Suppressor macrophage (primary cell): ENCODE measurements at regions not wholly inside any gene's neighbourhood (a gene's known extent, or its start where the extent isn't known, plus 50 kb on each side); places are given as distances from the start of the nearest gene placed in this dataset.

Experiments
- DNase-seq, 4 experiments: peaks; one replicate each; pipeline ENCODE4 v3.0.0-alpha.2; 2020 to 2022

DNA sequence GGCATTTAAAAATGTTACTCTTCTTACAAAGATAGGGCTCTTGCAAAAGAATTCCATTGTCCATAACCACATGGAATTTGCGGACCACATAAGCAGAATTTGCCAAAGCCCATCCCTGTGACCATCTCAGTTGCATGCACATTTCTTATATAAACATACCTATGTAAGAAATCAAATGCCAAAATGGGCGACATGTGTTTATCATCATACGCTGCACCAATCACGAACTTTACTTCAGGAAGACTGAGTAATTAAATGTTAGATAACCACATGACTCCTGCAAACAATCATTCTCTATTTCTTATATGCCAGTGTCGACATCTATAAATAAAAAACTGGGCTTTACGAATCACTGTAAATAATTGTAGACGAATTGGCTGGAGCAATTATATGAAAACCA, 186.1 kb upstream of the RBMS1 start:
- no peak for DNase-seq

DNA sequence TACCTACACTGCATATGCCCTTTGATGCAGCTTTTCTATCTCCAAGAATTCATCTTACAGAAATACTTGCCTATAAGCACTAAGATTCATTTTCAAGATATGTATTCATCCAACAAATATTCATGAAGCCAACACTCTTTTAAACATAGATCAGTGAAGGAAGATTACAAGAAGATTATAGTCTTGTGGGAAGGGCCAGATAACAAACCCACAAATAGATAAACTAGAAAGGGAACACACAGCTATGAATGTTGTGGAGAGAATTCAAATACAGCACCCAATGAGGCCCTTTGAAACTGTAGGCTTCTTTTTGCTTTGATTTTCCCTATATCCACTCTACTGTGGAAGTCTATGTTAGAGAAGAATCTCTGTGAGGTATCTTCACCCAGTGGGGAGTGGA, 186.7 kb upstream of the RBMS1 start:
- no peak for DNase-seq

DNA sequence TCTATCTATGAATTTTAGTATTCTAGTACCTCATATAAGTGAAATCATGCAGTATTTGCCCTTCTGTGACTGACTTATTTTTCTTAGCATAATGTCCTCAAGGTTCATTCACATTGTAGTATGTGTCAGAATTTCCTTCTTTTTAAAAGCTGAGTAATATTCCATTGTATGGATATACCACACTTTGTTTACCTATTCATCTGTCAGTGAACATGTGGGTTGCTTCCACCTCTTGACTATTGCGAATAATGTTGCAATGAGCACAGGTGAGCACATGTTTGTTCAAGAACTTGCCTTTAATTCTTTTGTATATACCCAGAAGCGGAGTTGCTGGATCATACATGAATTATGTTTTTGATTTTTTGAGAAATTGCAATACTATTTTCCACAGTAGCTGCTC, 187.4 kb upstream of the RBMS1 start:
- DNase-seq, result no peak

DNA sequence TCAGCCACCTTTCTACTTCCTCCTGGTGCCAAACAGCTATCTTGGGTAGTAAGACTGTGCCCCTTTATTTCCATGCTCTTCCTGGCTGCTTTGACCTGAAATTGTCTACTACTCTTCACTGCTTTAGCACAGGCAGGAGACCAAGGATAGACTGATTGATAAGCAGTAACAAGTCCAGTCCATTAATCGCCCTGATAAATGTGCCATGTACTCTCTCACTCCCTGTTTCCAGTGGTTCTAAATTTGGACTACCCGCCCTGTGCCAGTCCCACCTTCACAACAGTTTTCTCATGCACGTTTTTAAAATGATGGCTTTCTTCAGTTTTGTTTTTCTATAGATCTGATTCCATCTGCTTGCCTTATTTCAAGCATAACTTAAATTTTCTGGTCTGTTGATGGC, 189.6 kb upstream of the RBMS1 start:
- DNase-seq, result no peak

DNA sequence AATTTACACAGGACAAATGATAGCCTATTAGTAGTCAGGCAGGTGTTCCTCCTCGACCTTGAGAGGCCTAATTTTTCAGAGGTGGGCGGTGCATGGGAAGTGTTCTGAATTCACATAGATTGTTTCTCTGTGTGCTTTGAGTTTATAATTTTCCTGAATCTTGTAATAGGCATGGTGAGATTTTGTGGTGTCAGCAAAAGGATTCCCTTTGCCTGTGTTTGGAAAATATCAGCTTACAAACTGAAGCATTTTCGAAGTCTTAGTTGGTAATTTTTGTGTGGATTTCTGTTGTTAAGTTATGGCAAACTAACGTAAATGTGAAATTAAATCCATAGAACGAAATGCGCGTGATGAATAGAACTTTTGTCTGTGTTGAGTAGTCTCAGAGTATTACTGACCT, 194.0 kb upstream of the RBMS1 start:
- no peak for DNase-seq

DNA sequence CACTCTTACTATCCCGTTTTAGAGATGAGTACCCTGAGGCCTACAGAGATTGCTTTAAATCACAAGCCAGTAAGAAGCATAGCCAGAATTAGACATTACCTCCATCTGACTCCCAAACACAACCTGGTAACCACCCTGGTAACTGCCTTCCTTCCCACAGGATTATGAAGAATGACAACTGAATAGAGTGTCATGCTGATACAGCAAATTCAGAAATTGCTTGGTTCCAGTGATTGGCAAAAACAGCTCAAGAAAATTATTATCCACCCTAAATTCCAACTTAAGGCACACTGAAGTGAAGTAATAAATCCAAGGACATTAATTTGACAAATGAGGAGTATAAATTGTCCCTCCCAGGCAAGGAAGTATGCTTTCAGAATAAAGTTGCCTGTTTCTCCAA, 195.8 kb upstream of the RBMS1 start:
- no peak for DNase-seq

DNA sequence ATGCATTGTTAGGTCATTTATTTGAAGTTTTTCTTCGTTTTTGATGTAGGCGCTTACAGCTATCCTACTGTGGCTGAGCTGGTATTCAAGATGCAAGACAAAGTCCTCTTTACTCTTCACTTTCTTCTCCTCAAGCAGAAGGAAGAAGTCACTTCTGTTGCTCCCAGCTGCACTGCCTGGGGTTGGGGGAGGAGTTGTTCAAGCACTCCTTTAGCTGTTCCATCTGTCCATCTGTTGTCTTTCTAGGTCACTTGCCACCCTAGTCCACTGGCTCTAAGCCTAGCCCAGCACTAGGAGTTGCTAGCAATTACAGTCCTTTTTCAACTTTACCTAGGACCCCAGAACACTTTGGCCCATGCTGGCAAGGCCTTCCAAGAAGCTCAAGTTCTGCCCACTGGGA, 200.6 kb upstream of the RBMS1 start:
- DNase-seq, result no peak

DNA sequence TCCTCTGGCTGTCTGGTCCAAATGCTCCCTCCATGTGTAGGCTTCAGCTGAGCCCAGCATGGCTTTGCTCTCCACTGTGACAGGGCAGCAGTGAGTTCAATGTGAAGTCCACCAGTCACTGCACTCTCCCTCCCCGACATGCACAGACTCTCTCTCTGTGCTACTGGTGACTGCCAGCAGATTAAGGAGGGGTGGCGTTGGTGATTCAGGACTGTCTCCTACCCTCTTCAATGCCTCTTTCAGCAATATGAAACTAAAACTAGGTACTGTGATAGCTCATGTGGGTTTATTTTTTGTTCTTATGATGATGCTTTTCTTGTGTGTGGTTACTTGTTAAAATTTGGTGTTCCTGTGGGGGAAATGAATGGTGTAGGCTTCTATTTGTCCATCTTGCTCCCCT, 201.0 kb upstream of the RBMS1 start:
- DNase-seq, result no peak

DNA sequence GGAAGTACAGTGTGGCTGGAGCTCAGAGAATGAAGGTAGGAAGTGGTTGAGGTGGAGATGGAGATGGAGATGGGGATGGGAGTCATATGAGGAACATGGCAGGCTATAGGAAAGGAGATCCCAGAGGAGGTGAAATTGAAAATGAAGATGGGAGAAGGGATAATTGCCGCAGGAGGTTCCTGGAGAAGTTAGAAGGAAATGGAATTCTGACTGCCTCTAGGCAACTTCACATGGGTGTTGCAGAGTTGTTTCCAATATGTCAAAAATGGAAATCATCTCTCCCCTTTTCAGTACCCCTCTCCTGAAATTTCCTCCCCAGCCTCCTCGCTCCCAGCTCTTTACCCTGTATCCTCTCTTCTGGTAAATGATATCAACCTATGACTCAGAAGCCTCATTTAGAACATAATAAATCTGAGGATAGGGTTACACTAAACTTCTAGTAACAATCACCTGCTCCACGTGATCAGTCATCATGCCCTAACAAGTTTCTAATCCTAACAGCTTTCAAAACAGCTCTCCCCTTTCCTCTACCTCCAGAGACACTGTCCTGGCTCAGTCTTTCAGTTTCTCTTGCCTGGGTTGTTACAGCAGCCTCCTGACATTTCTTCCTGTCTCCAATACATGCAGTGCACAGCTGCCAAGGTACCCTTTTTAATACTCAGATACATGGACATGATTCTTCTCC, 201.9 kb upstream of the RBMS1 start:
- no peak for DNase-seq

DNA sequence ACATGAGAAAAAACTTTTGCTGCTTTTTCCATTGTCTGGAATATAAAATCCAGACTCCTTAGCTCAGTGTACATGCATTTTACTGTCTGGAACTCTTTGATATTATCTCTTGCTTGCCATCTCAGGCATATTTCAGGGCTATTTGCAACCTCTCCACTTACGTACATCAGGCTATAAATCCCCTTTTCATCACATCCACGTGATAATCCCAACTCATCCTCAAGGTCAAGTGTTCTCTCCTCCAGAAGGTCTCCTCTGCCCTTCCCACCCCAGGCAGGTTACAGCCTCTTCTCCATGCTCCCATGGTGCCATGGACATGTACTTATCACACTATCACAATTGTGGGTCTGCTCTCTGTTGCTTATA, 202.5 kb upstream of the RBMS1 start:
- no peak for DNase-seq

DNA sequence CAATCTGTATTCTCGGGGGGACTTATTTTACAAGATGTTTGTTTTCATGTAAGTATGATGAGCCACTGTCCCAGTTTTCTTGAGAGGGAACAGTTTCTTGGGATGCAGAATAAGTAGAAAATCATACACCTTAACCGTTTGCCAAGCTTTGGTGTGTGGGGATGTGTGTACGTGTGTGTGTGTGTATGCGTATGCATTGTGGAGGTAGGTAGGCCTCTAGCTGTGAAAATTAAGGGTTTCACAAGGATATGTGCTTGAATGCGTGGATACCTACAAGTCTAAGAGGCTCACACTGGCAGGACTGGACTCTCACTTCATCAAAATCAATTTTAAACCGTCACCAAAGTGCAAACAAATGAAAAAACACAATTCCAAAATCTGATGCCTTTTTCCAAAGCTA, 204.2 kb upstream of the RBMS1 start:
- no peak for DNase-seq

DNA sequence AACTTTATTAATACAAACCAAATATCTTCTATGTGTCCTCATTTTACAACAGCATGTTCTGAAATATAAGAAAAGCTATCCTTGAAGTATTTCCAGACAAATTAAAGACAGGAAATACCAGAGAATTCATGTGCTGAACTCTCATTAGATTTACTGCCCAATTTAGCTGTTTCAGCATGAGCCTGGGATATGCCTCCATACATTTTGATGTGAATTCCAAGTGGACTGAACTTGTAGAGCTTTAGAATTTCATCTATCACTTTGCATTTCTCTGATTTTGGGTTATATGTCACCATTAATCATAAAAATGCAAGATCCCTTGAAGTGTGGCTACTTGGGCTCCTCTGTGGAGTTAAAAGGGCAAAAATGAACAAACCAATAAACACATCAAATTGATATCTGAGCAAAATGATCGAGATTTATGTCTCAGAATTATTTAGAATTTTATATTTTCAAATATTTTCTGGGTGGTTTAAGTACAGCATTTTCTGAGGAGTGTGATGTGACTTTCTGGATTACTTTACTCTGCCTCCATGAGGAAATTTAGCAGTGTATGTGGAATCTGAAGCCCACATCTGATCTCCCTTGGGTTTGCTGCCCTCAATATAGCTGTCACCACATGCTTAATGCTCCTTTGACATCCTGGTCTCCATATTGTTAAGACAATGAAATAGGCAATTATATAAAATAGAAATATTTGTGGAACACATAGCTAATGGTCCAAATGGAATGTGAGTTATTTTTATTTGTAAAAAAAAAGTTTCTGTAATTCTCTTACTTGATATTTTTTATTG, 206.6 kb upstream of the RBMS1 start:
- no peak for DNase-seq

DNA sequence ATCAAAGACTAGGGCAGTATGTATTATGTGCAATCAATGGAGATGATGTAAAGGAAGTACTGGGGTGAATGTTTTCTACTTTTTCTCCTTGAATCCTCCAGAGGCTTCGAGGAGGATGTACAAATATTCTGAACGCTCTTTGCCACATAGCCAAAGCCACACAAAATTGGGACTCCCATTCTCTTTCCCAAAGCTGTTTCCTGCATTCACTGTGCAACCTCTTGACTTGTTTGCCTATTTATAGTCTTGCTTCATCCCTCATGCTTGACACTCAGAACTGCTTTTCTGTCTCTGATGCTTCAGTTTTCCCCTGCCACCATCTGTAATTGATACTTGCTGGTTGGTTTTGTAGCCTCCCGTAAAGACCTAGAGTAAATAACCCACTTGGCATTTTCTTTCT, 208.2 kb upstream of the RBMS1 start:
- DNase-seq, result peak in 1 of 4 experiments; percentile 3

DNA sequence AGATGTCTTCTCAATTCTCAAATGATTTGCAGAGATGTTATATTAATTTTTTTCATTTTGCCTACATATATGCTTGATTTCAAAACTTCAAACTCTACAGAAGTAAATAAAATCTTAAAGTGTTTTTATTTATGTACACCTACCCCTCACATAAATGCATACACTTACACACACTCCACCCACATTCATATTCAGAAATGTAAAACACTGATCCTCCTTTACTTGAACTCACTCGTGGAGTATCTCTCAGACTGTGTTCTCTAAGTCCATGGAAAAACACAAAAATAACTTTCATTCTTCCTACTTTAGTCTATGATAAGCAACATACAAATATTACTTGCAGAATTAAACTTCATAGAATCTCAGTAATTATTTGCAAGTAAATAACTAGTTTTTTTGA, 209.1 kb upstream of the RBMS1 start:
- DNase-seq, result no peak

DNA sequence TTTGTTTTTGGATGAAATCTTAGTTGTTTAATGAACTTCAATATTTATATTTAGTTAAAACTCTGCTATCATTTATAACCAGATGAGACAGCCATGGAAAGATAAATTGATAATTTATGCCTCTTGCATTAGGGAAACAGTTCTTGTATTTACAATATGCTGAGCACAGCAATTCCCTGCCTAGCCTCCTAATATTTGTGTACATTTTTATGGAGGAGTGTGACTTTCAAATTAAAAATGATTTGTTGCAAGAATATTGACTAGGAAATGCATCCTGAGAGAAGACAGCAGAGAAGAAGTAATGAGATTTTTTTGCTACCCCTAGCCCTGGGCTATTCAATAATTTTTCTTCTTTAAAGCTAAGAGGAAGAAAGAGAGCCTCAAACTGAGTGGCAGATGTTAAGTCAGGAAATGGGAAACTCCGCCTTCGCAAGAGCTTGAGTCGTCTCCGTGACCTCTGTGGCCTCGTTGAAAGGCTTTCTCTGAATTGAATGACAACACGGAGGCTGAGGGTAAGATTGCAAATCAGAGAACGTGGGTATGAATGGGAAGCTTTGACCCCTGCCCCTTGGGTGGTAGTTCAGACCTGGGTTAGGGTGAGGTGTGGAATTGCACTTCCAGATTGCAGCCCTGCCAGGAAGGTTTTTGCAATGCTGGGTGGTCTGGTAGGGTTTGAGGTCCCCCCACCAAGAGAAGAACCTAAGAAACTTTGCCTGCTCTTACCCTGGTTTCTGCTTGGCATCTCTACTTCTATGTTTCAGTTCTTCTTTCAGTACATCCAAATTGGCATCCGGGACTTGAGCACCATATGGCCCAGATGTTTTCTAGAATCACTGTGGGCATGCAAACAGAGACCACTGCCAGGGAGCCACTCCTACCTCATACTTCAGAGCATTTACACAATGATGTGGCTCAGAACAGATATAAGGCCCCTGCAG, 210.3 kb upstream of the RBMS1 start:
- DNase-seq, result peak; percentile 81 to 93 (median 88)

DNA sequence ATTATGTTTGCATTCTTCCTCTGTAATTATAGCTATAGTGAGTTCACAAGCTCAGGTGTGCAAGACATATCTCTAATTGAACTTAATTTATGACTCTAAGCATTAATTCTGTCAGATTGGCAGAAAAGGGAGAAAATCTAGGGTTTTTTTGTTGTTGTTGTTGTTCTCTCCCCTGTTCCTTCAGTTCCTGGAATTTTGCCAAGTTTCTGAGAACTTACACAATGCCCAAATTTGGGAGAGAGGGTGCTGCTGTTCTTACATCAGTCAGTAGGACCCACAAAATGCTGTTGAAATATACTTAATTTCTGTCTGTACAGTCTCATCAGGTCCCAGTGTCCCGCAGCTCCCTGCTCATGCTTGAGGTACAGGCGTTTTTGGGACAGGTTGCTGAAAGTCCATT, 221.8 kb upstream of the RBMS1 start:
- peak in 3 of 4 experiments; percentile 3 to 39 (median 11) for DNase-seq

DNA sequence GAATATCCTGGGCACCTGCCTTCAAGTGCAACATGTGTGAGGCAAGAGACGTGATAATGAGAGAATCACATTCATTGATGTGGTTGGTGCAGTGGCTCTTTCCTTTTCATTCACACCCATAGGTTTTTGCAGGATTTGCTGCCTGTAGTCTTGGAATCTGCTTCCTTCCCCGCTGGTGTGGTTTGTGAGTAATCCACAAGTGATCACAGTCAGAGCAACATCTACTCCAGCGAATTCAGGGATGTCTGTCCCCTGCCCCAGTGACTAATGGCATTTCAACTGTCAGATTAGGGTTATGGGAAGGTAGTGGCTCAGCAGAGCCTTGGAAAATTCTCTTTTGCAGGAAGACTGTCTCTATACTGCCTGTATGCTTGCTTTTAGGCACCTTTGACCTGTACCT, 225.5 kb upstream of the RBMS1 start:
- DNase-seq, result peak in 2 of 4 experiments; percentile 6

DNA sequence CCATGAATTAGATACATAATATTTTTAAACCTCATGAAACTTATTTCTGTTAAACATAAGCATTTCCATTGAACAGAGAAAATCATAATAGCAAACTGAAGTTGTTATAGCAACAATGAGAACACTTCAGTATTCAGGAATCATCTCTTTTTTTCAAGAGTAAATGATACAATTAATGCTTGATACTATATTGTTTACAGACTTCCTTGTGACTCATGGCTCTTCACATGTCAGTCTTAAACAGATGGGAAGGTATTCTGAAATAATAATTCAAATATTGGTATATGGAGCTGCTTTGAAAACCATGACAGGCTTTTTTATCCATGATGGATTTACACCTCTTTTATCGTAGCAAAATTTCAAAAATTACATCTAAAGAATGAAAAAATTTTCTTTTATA, 226.5 kb upstream of the RBMS1 start:
- DNase-seq, result no peak

DNA sequence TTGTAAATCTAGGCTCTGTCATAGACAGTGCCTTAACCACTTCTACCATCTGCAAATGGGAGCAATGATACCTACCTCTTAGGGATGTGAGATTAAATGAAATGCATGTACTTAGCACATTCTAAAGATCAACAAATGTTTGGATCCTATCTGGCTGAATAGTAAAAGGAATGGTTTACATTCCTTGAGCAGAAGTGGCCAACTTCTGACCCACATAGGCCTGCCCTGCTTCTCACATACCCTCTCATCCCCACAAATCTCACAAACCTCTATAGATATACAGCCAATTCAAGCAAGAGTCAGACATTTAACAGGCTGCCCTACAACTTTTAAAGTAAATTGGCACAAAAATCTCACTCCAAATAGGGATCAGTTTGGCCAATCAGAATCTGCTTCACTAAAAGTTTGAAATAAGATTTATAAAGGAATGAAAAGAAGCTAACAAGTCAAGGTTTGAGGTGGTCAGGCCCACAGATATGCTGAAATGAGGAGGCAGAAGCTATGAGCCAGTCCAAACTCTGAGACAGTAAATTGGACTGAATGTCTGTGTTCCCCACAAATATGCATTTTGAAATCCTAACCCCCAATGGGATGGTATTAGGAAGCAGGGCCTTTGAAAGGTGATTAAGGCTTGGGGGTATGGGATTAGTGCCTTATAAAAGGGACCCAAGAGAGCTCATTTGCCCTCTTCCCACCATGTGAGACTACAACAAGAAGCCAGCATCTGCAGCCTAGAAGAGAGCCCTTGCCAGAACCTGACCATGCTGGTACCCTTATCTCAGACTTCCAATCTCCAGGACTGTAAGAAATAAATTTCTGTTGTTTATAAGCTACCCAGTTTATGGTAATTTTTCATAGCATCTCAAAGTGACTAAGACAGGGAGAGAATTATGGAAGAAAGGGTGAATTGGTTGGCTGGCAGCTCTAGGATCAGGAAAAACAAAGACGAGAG, 227.8 kb upstream of the RBMS1 start:
- no peak for DNase-seq

DNA sequence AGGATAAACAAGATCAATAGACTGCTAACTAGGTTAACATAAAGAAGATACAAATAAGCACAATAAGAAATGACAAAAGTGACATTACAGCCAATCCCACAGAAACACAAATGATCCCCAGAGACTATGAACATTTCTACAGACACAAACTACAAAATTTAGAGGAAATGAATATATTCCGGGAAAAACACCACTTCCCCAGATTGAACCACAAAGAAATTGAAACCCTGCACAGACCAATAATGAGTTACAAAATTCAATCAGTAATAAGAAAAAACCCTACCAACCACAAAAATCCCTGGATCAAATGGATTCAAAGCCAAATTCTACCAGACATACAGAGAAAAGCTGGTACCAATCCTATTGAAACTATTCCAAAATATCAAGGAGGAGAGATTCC, 232.4 kb upstream of the RBMS1 start:
- DNase-seq, result peak in 2 of 4 experiments; percentile 8 to 45

DNA sequence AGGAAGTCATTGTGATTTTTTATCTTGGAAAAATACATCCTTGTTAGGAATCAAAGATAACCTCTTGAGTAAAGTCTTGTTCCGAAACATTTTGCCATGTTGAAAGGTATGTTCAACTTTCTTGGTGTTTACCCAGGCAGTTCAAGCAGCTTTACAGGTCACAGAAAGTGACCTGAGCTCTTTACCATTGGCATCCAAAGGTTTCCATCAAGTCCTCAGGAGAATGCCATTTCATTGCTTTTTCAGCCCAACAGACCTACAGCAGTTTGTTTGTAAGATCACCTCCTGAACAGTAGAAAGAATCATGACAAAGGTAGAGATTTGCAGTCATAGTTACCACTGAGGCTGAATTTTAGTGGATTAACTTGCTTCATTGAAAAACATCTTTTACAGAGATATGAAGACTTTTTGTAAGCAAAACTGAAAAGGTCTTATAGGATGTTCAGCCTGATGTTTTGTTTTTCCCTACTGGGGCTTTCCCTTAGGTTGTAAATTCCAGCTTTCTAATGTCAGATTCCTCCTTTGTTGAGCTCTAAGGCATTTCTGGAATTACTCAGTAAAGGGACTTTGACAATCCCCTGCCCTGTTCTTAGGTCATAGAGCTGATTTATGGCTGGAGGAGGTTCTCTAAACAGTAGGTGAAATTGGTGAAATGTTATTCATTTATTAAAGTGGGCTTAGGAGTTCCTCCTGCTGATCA, 236.8 kb upstream of the RBMS1 start:
- no peak for DNase-seq

DNA sequence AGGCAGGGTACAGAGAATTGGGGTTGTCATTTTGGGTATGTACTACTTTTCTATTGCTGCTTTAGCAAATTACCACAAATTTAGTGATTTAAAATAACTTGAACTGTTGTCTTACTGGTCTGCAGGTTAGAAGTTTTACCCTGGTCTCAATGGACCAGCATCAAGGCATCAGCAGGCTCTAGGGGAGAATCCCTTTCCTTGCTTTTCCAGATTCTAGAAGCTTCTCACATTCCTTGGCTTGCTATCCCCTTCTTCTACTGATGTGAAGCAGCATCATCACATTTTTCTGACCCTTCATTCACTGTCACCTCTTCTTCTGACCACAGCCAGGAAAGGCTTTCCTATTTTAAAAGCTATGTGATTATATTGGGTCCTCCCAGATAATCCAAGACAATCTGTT, 237.8 kb upstream of the RBMS1 start:
- no peak for DNase-seq
